ENCODE measurements at regions not wholly inside any gene's neighbourhood (a gene's known extent, or its start where the extent isn't known, plus 50 kb on each side); places are given as distances from the start of the nearest gene placed in this dataset.

DNA sequence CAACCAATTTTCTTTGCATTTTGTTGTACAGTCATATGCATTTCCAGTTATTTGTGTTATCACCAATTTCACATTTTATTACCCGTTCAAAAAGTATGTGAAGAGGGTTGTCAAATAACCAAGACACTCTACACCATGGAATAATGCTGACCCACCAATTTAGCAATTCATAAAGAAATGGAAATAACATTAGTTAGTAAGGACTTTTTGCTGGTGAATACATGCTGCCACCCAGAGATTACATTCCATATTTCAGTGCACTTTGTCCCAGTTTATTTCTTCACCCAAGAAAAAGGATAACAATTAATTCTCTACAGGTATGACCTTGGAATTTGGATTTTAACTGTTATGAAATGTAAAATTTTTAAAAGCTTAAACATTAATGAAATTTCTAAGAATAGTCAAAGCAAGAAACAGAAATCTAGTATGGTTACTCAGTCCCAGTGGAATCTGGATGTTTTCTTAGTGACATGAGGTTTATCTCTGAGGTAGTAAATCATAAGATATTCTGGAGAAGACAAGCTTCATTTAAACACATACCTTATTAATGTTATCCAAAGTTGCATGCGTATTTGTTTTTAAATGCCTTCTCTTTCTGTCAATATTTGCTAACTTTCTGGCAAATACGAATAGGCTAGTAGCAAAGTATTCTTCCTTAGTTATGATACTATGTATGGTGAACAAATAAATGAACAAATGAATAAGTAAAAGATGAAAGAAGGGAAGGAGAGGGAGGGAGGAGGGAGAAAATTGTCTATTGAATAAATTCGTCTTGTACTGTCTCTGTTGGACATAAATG, 100.6 kb downstream of the CETN3 start:
- TF ChIP-seq GABPA (IDR thresholded peaks at IDR 0.05; ENCODE audit: low read depth) (no peak), POLR2AphosphoS5 (IDR thresholded peaks at IDR 0.05; ENCODE audit: low read depth) (no peak), REST (IDR thresholded peaks at IDR 0.05; ENCODE audit: insufficient replicate concordance, low read depth) (no peak), CTCF (IDR thresholded peaks at IDR 0.05; ENCODE audit: insufficient read depth, low read length) (no peak), SPI1 (IDR thresholded peaks at IDR 0.05; ENCODE audit: borderline replicate concordance, low read depth) (no peak)
- H3K4me3 ChIP-seq (replicated peaks; ENCODE audit: insufficient read depth, low read length) = no peak overlapping the region
- no peak overlapping the region for H3K27ac ChIP-seq (replicated peaks)
- DNase-seq (ENCODE audit: low read depth in 1 of 2, low spot score in 1 of 2) = no peak
- H3K27me3 ChIP-seq (ENCODE audit: insufficient read depth, poor library complexity, severe bottlenecking) = no peaks in the 10 kb centered on the region

- TF ChIP-seq CTCF (IDR thresholded peaks at IDR 0.05; ENCODE audit: insufficient read depth, low read length) (no peak), SPI1 (IDR thresholded peaks at IDR 0.05; ENCODE audit: borderline replicate concordance, low read depth) (no peak), POLR2AphosphoS5 (IDR thresholded peaks at IDR 0.05; ENCODE audit: low read depth) (no peak), REST (IDR thresholded peaks at IDR 0.05; ENCODE audit: insufficient replicate concordance, low read depth) (no peak), GABPA (IDR thresholded peaks at IDR 0.05; ENCODE audit: low read depth) (no peak)
- no peak for DNase-seq (ENCODE audit: low read depth in 1 of 2, low spot score in 1 of 2)
- Histone ChIP-seq H3K27me3 (ENCODE audit: insufficient read depth, poor library complexity, severe bottlenecking) (no peaks in the 10 kb centered on the region), H3K4me3 (replicated peaks; ENCODE audit: insufficient read depth, low read length) (no peak overlapping the region), H3K27ac (replicated peaks) (no peak overlapping the region)
These were observed 101.8 kb downstream of the CETN3 start for GRCh38 chr5:90307782-90308181.

DNA sequence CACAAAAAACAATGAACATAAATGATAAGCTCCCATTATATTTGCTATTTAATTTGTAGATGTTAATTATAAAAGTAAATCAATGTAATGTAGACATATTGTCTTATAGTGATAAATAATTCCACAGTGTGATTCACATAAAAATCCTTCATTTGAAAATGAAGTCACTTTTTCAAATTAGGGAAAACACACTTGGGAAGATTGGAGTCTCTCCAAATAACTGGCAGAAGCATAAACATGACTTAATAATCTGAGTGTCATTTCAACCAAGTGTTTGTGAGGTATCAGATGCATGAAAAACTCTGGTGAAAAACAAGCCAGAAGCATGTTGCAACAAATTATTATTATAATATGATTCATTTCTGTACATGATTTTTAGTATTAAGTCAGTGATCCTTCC, 102.2 kb downstream of the CETN3 start:
- no peak overlapping the region for H3K4me3 ChIP-seq (replicated peaks; ENCODE audit: insufficient read depth, low read length)
- H3K27ac ChIP-seq (replicated peaks) = no peak overlapping the region
- no peak for DNase-seq (ENCODE audit: low read depth in 1 of 2, low spot score in 1 of 2)
- H3K27me3 ChIP-seq (ENCODE audit: insufficient read depth, poor library complexity, severe bottlenecking) = no peaks in the 10 kb centered on the region
- TF ChIP-seq POLR2AphosphoS5 (IDR thresholded peaks at IDR 0.05; ENCODE audit: low read depth) (no peak), REST (IDR thresholded peaks at IDR 0.05; ENCODE audit: insufficient replicate concordance, low read depth) (no peak), CTCF (IDR thresholded peaks at IDR 0.05; ENCODE audit: insufficient read depth, low read length) (no peak), SPI1 (IDR thresholded peaks at IDR 0.05; ENCODE audit: borderline replicate concordance, low read depth) (no peak), GABPA (IDR thresholded peaks at IDR 0.05; ENCODE audit: low read depth) (no peak)
